HuH-7.5 (cell line): ENCODE measurements at regions not wholly inside any gene's neighbourhood (a gene's known extent, or its start where the extent isn't known, plus 50 kb on each side); places are given as distances from the start of the nearest gene placed in this dataset.

Experiments
- DNase-seq: peaks from one replicate; pipeline ENCODE4 v3.0.0; 2011; ENCODE audit warnings: low spot score

GRCh38 chr7:38002689-38003088 is 82.2 kb downstream of the EPDR1 start:
- no peak for DNase-seq

- no peak for DNase-seq
Observed at GRCh38 chr7:38006559-38006958, 86.1 kb downstream of the EPDR1 start.

GRCh38 chr7:38007096-38007495 is 86.7 kb downstream of the EPDR1 start:
- DNase-seq, result no peak

- DNase-seq, result no peak
Observed at GRCh38 chr7:38013246-38013645, 92.8 kb downstream of the EPDR1 start.

GRCh38 chr7:38016567-38016966 is 96.1 kb downstream of the EPDR1 start:
- no peak for DNase-seq

GRCh38 chr7:38017320-38017719 is 96.9 kb downstream of the EPDR1 start:
- no peak for DNase-seq

- DNase-seq, result no peak
Observed at GRCh38 chr7:38020121-38020785, 99.8 kb downstream of the EPDR1 start.

GRCh38 chr7:38021892-38022291 is 101.5 kb downstream of the EPDR1 start:
- no peak for DNase-seq

- DNase-seq, result no peak
Observed at GRCh38 chr7:38025815-38026214, 105.4 kb downstream of the EPDR1 start.

GRCh38 chr7:38027884-38028455 is 107.5 kb downstream of the EPDR1 start:
- no peak for DNase-seq

GRCh38 chr7:38034062-38034908 is 113.8 kb downstream of the EPDR1 start:
- DNase-seq, result no peak

GRCh38 chr7:38040831-38041230 is 120.4 kb downstream of the EPDR1 start:
- DNase-seq, result no peak

GRCh38 chr7:38049679-38050078 is 128.4 kb upstream of the STARD3NL start:
- no peak for DNase-seq

GRCh38 chr7:38051311-38051710 is 126.7 kb upstream of the STARD3NL start:
- no peak for DNase-seq

GRCh38 chr7:38051786-38052185 is 126.3 kb upstream of the STARD3NL start:
- no peak for DNase-seq

- no peak for DNase-seq
Observed at GRCh38 chr7:38052786-38053185, 125.3 kb upstream of the STARD3NL start.

- DNase-seq, result no peak
Observed at GRCh38 chr7:38054199-38054598, 123.8 kb upstream of the STARD3NL start.

GRCh38 chr7:38057829-38058228 is 120.2 kb upstream of the STARD3NL start:
- no peak for DNase-seq

GRCh38 chr7:38060116-38060515 is 117.9 kb upstream of the STARD3NL start:
- no peak for DNase-seq

GRCh38 chr7:38060637-38061036 is 117.4 kb upstream of the STARD3NL start:
- no peak for DNase-seq

- no peak for DNase-seq
Observed at GRCh38 chr7:38066391-38066790, 111.7 kb upstream of the STARD3NL start.

GRCh38 chr7:38068461-38068860 is 109.6 kb upstream of the STARD3NL start:
- DNase-seq, result no peak

GRCh38 chr7:38069052-38069451 is 109.0 kb upstream of the STARD3NL start:
- DNase-seq, result no peak
